DMS153 treated with DMSO at 0.1 percent for 48 hours (cell line): ENCODE measurements at regions not wholly inside any gene's neighbourhood (a gene's known extent, or its start where the extent isn't known, plus 50 kb on each side); places are given as distances from the start of the nearest gene placed in this dataset.
"Not testable (repeated sequence)": the region's sequence is repeated elsewhere in the genome, so short reads cannot be mapped to it uniquely, and the experiment has no call there.

Experiments used
- DNase-seq: peaks from one replicate; lab custom pipeline; 2025; ENCODE audit not compliant: unreplicated experiment; lab: John Stamatoyannopoulos, UW

DNA sequence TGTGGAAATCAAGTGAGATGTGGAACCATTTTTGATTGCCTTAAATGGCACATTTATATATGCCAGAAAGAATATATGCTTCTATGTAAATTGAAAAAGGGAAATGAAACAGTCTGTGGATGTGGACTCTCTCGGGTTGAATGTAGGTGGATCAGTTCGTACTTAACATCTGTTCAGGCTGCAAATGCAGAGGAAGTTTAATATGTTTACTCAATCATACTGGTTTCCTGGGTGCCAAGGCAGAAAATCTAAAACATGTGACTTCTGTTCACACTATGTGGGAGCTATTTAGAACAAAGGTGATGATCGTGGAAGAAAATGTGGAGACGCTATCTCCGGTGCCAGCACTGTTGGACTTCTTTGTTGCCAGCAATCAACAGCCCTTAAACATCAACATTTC is 1809.9 kb downstream of the ARAP2 start:
- not testable (repeated sequence) for DNase-seq

DNA sequence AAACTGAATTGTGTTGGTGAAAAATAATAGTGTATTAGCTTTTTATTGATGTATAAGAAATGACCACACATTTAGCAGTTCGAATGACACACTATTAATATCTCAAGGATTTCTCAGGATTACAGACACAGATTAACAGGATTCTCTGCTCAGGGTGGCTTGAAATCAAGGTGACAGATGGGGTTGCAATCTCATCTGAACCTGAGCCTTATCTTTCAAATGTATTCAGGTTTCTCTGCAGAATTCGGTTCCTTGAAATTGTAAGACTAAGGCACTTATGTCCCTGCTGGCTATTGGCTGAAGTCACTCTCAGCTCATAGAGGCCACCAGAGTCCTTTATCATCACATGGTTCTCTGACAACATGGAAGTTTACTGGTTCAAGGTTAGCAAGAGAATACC is 1780.1 kb downstream of the ARAP2 start:
- DNase-seq, result no peak

DNA sequence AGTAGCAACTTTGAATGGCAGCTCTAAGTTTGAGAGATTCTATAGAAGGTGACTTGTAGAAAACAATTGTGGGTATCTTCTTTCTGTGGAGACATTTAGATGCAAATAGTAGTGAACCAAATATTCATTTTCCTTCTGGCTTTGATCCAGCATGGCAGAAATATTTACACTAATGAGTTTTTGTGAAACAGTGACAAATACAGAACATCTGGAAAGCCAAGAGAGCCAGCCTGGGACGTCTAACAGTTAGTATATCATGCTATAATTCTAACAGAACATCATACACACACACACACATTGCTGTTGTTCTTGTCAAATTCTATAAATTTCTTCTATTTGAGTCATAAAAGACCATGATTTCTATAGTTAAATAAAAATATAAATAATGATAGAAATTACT is 1777.9 kb downstream of the ARAP2 start:
- no peak for DNase-seq

DNA sequence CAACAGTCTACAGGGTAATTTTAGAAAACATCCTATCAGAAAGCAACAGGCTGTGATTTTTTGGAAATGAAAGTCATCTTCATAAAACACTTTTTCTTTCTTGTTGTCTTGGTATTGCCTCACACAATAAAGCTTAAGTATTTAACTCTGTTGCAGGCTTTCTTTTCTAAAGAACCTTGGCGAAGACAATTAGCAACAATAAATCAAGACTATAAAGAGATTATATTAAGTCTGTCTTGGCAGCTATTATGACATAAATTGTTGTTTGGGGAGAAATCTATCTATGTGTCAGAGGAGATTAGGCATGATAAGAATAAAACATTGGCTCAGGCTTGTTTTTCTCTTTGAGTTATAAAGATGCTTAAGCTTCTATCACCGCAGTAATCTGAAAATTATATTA is 1774.8 kb downstream of the ARAP2 start:
- DNase-seq, result no peak

DNA sequence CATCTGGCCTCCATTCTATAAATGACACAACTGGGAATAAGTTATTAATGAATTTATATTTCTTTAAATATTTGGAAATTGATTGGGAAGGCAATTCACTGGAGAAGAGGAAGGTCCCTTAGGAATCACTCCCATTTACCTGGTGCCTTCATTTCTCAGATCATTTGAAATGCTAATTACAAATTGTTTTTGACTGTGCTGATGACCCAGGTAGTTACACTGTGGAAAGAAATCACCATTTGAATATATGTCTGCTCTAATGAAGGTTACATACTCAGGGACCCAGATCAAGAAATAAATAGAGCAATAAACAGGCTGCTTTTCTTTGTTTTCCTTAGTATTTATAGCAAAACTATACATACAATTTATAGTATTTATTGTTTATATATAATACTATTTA is 1759.1 kb downstream of the ARAP2 start:
- DNase-seq, result no peak

DNA sequence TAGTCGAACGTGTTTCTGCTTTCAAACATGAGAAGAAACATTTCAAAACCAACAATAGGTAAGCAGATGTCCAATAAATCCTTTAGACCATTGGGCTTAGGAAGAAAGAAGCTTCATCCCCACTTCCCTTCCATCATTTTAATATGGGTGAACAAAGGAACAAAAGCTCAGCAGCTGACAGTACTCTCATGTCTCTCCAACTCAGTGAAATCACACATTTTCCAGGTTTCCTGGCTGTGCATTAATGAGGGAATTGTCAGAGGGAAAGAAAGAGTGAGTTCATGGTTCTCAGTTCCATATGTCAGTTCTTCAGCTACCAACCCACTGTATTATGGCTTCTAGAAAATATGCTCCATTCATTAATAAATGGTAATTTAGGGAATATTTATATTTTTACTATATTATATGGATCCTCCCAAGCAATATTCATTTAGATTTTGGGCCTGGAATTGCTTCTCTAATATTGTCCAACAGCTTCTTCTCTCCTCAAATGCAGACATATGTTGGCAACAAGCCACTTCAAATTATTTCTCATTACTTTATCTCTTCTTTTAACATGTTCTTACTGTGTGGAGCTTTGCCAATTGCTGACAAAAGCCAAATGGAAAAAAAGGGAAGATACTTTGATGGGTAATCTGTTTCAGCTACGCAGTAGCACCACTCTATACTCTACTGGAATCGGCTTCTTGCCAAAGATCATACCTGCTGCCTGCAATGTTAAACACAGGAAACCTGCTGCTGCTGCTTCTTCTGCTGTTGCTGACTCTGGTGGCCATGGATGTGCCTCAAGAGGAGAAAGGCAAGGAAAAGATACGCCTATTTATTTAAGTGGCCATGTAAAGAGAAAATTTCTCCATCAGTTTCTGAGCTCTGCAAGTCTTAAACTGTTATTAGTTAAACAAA is 1757.6 kb downstream of the ARAP2 start:
- no peak for DNase-seq

DNA sequence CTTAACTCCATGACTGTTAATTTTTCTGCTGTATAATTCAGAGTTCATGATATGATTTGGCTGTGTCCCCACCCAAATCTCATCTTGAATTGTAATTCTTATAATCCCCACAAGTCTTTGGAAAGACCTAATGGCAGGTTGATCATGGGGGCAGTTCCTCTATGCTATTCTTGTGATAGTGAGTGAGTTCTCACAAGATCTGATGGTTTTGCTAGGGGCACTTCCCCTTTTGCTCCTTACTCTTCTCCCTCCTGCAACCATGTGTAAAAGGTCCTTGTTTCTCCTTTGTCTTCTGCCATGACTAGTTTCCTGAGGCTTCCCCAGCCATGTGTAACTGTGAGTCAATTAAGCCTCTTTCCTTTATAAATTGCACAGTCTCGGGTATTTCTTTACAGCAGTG is 1751.9 kb downstream of the ARAP2 start:
- DNase-seq, result no peak

DNA sequence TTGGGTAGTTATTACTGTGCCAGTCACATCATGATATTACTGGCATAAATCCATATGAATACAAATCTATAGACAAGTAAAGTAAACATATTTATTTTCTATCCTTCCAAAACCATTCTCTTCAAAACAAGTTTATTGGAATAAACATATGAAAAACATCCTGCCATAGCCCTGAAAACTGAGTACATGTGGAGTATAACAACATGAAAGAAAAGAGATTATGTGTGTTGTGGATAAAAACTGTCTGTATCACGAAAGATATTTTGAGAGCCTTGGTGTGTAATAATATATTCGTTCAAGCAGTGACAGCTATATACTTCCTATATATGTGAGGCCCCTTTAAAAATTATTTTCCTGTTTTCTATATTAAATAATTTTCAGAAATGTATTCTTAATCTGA is 1742.2 kb downstream of the ARAP2 start:
- DNase-seq, result no peak

DNA sequence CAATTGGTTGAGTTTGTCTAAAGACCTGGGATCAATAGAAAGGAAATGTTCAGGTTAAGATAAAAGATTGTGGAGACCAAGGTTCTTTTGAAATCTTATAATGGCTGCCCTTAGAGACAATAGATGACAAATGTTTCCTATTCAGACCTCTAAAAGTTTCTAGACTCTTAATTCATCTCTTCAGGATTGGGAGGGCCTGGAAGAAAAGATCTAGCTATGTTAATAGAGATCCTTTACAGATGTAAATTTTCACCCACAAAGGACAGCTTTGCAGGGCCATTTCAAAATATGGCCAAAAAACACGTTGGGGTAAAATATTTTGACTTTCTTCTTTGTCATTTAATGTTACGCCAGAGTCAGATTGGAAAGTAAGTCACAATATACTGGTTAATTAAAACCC is 1739.6 kb downstream of the ARAP2 start:
- DNase-seq, result not testable (repeated sequence)

DNA sequence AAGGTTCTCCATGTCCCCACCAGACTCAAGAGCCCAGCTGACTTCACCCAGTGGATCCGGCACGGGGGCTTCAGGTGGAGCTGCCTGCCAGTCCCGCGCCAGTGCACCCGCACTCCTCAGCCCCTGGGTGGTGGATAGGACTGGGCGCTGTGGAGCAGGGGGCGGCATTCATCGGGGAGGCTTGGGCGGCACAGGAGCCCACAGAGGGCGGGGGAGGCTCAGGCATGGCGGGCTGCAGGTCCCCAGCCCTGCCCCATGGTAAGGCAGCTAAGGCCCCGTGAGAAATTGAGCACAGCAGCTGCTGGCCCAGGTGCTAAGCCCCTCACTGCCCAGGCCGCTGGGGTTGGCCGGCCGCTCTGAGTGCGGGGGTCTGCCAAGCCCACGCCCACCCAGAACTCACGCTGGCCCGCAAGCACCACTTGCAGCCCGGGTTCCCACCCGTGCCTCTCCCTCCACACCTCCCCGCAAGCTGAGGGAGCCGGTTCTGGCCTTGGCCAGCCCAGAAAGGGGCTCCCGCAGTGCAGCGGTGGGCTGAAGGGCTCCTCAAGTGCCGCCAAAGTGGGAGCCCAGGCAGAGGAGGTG is 1737.7 kb downstream of the ARAP2 start:
- DNase-seq, result not testable (repeated sequence)

DNA sequence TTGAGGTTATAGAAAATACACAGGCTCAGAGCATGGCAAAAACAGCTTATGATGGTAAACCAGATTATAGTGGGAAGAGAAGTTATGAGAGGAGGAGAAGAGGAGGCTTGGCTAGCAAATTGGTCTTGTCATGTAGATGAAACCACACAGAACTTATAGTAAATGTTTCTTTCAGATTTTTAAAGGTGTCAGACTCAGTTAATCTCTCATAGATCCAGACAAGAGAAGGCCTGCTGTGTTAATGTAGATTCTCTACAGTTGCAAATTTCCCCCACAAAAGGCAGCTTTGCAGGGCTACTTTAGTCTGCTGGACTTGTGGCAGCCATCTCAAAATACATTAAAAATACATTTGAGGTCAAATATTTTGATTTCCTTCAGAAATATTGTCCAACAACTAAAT is 1731.7 kb downstream of the ARAP2 start:
- no peak for DNase-seq

DNA sequence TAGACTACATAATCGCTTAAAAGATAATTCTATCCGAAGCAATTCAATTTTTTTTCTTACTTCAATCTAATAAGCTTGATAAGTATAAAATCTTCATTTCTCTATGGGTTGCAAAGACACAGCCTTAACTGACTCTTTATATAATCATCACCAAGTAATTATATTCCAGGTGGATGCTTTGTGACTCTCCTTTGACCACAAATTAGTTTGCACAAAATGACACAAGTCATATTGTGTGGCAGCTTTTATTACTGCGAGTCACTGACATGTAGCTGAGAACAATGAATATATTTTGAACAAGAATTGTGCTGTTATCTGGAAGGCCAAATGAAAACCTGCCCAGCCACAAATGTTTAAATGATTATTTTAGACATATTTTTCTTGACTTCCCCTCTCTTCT is 1727.8 kb downstream of the ARAP2 start:
- DNase-seq, result no peak

DNA sequence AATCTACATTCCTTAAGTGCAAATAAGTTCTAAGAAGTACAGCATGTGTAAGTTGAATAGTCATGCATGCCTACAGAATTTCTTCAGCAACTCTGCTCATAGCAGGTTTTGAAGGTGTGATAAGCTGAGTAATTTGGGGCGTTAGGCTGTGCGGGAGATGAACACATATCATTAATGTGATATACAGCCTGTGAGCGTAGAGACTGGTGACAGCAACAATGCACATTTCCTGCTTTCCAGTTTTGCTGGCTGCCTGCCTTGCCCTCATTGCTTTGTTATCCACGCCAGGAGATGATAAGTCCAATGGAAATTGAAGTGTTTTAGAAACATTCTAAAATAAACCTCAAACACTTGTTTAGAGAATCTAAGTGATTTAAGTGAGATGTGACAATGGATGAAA is 1709.4 kb downstream of the ARAP2 start:
- no peak for DNase-seq

DNA sequence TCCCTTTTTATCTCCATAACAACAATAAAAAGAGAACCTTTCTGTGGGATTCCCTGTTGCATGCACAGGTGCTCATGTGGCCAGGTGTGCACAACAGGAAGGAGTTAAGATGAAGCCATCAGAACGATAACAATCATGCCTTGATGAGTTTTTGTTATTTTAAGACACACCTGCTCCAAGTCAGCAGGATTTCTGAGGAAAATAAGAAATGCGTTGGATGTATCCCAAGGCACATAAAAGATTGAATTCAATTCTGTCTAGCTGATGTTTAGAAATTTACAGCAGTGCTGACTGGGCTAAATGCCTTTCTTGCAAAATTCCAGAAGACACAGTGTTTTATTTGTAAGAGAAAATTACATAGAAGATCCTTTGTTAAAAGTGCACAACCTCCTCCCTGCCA is 1678.2 kb downstream of the ARAP2 start:
- no peak for DNase-seq

DNA sequence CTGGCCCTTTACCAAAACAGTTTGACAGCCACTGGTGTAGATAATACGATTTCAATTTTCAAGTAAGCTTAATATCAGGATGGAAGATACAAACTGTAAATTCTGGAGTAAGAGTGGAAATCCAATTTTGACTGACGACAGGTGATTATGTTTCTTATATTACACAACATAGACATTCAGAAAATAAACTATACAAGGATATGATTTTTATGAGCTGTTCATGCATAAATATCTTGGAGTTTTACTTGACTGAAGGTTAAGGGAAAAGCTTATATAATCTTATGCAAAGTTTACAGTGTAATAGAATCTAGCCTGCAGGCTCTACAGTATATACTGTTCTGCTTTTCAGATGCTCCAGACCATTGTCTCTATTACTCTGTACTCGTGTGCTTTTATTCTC is 1672.3 kb downstream of the ARAP2 start:
- DNase-seq, result no peak

DNA sequence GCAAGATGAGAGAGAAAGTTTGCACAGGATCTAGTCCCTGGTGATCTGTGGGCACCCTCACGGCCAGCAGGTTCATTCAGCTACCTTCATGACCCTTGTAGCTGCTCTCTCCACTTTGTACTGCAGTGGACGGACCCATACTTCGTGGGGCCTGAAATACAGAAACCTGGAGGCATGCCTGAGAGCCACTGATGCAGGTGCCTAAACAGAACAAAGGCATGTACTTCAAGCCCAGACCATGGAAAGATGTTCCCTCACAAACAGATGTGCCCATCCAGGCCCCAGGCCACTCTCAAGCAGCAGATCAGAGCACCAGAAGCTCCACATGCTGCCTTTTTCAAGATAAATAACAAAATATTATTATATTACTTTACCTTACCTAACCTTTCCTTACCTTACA is 1629.0 kb downstream of the ARAP2 start:
- no peak for DNase-seq

DNA sequence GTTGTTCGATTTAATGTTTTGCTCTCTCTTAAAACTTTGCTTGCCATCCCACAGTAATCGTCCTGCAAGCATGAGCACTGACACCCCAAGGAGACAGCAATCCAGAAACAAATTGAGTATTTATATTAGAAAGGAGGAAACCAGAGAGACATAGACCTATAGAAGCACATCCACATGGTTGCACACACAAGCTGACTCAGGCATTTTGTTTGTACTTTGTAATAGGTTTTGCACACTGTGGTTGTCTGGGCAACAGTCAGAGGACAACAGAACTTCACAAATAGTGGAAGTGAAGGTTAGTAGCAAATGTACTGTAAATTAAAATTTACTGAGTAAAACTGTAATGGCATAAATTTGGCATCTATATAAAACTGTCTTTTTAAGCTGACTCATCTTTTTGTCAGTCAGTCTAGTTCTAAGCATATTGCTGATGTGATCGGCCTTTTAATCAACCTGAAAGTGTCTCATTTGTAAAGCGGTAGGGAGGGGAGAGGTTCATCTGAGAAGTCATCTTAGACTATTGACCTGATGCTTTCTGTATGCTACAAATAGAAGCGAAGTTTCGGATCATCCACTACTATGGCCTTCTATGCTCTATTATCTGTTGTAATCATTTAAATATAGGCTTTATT is 1624.7 kb downstream of the ARAP2 start:
- DNase-seq, result no peak

DNA sequence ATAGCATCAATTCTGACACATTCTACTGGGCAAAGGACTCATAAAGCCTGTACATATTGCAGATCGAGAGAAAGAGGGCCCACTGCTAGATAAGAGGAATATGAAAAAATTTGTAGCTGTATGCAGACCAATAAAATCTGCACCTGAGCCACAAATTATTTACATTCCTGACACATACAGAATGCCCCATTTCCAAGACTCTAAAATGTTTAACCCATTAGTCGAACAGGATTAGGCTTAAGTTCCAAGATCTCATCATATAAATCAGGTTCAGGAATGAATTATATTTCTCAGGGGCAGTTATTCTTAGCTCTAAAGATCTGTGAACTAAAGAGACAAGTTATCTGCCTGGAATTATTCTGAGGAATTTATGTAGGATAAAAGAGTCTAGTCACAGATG is 1615.8 kb downstream of the ARAP2 start:
- DNase-seq, result no peak

DNA sequence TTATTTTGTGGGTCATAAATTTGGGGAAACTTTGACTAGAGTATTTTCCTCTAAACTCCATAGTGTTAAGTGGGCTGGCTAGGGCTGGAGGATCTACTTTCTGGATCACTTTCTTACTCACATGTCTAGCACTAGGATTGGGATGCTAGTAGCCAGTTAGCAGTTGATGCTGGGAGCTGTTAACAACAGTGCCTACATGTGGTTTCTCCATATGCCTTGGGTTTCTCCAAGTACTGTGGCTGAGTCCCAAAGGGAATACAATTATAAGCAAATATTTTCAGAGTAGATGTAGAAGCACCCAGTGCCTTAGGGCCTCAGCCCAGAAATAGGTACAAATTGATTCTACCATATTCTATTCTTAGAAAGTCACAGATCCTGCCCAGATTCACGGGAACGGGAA is 1614.9 kb downstream of the ARAP2 start:
- no peak for DNase-seq

DNA sequence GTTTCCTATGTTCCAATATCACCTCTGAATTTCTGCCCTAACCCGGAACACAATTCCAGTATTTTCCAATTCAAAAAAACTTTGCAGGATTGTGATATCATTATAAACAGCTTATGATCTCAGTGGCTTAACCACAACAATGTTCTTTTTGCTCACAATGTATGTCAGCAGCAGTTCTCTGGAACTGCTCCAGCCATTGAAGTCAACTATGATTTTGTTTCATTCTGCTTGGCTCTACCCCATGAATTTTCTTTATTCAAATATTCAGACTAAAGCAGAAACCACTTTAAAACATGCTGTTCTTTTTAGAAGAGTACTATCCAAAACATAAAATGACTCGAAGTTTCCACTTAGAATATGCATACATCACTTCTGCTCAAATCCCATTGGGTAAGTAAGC is 1611.1 kb downstream of the ARAP2 start:
- no peak for DNase-seq

DNA sequence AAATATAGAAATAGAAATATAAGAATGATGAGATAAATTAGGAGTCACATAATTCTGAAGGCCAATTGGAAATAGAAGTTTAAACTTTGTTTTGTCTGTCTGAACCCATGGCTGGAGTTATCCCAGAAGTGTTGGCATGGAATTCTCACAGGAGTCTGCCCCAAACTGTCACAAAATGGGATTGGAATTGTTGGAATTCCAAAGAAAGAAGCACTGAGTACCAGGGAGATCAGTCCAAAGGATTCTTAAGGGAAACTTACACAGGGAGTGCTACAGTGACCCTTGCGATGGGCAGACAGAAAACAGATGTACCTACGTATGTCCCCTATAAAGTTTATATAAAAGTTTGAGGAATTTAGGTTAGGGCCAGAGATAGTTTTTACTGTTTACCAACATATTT is 1607.7 kb downstream of the ARAP2 start:
- DNase-seq, result no peak

DNA sequence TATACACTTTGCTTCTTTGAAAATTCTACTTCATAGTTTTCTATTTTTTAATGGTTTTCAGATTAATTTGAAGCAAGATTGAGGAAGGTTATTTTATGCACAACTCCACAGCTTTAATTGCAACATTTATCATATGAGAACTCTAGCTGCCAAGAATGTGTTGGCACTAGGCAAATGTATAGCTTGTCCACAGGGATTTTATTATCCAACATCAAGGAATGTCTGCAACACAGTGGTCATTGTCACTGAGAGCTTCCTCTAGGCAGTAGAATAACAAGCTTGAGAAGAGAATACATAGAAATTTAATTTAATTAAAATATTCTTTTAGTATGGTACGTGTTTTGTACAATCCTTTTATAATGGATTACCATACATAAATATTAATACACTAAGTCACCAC is 1600.8 kb downstream of the ARAP2 start:
- DNase-seq, result no peak
